ENCODE measurements at regions not wholly inside any gene's neighbourhood (a gene's known extent, or its start where the extent isn't known, plus 50 kb on each side); places are given as distances from the start of the nearest gene placed in this dataset.

DNA sequence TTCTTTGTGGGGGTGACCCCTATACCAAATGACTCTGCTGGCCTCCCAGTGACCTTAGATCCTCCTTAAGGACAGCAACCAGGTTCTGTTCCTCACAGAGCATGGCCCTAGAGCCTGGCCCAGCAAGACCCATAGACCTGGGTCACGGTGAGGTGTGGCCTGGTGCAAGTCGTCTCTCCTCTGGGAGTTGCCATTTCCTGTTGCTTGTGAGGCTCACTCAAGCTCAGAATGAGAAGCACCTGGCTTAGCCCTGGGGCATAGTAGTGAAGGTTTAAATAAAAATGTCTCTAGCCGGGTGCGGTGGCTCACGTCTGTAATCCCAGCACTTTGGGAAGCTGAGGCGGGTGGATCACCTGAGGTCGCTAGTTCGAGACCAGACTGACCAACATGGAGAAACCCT is 131.3 kb downstream of the SMAD6 start:
- TF ChIP-seq CTCF (IDR thresholded peaks at IDR 0.05) (no peak), POLR2A (IDR thresholded peaks at IDR 0.05) (no peak)

Data from prostate gland (tissue), 2 donors.